ENCODE measurements at regions not wholly inside any gene's neighbourhood (a gene's known extent, or its start where the extent isn't known, plus 50 kb on each side); places are given as distances from the start of the nearest gene placed in this dataset.

DNA sequence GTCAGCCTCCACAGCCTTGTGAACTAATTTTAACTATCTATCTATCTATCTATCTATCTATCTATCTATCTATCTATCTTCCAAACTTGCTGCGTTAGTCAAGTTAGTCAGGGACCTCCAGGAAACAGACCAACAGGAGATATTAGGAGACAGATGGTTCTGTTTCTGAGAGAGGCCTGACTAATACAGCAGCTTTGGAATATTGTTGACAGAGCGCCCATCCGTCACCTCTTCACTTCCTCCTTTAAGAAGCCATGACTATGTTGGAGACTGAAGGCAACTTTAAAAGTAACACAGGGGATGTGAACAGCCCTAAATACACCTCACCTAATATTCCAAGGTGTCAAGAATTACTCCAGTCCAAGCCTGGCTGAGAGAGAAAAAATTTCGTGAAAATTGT, 280.9 kb upstream of the IGFBP3 start:
- TF ChIP-seq CTCF (conservative IDR thresholded peaks at IDR 0.05; ENCODE audit: low read length), result no peak
- TF ChIP-seq EZH2phosphoT487 (IDR thresholded peaks at IDR 0.05; ENCODE audit: borderline replicate concordance), result no peak
